ENCODE measurements at regions not wholly inside any gene's neighbourhood (a gene's known extent, or its start where the extent isn't known, plus 50 kb on each side); places are given as distances from the start of the nearest gene placed in this dataset.

DNA sequence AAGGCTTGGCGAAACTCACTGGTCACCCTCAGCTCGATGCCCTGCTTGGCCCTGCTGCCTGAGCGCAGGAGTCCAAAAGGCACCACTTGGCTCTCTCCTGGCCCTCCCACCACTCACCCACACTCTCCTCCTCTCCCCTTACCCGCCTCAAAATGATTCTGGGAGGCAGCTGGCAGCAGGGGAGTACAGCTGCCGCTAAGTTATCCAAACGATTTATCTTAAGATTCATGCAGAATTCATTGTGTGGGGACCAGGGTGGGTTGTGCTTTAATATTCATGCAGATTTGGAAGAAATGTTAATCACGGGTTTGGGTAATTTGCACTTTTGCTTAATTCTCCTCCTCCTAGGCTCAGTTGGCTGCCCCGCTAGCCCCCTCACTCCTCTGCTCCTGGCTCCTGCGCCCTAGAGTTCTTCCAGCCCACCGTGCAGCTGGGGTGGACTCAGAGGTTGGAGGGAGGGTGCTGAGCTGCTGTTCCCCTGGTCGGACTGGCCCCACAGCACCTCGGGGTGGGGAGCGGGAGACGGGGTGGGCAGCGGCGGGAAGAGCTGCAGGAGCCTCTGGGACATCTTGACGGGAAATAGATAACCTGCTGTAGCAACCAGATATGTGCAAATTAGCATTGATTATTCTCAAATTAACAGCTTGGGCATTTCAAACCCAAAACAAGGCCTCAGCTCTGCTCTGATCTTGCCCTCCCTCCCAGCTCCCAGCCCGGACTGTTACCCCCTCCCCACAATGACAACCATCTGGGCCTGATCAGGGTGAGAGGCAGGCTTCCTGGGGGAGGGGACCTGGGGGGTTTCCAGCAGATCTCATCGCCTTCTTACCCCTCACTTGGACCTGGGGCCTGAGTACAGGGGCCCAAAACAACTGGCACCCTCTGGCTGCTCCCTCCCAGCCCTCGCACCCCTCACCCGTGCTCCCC, 122.6 kb upstream of the RPL38 start:
- no peaks in the 10 kb centered on the region for H3K36me3 Mint-ChIP-seq (ENCODE audit: low read depth)
- no peaks in the 10 kb centered on the region for H3K4me1 Mint-ChIP-seq
- H3K27me3 Mint-ChIP-seq: peaks cover 9% of the 10 kb centered on the region
- ChIA-PET CTCF (interaction anchor here (0.5 to 1.0 kb wide), 4 partner anchors 9 to 257 kb away, joined by 3 to 4 read pairs (median 3); no protein-coding TSS in a partner anchor), POLR2A (no interaction called here)
- H3K9me3 Mint-ChIP-seq (ENCODE audit: low read depth): peaks cover 9% of the 10 kb centered on the region
- H3K4me3 Mint-ChIP-seq: no peak overlapping the region
- intact Hi-C loops (cut with DNase I, micrococcal nuclease): no loop called here
- no peak overlapping the region for H3K27ac Mint-ChIP-seq
- no peak for DNase-seq
- ATAC-seq: no peak

DNA sequence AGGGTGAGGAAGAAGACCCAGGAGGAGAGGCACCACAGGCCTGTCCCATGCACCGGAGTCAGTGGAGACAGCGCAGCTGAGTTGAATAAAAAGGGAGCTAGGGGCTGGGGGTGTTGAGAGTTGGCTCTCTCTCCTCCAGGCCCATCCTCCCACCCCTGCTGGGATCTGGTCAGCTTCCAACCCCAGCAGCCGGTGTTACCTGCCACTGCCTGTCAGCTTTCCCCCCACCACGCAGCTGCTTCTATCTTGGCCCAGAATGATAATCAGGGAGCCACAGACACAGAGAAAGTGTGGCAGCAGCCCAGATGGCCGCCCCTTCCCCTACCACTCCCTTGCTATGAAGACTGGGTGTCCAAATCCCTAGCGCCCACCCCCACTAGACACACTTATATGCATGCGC, 120.6 kb upstream of the RPL38 start:
- CTCF ChIA-PET: interaction anchor here (0.6 kb wide), 2 partner anchors 223 to 386 kb away, joined by 3 read pairs; no protein-coding TSS in a partner anchor

DNA sequence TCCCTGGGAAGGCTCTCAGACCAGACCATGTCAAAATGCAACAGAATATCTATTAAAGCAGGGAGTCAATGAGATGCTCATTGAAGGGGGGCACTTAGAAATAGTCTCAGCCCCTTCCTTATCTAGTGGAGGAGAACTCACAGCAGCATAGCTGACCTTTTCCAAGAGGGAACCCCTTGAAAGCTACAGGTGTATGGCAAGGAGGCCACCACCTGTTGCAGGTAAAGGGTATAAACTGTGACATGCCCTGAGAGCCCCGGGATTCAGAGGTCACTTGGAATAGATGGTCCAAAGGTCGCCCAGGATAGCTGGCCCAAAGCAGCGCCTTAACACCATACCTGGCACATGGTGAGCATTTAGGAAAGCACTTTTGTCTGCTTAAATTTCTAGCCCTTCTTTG, 120.2 kb upstream of the RPL38 start:
- H3K9me3 Mint-ChIP-seq (ENCODE audit: low read depth): peaks cover 9% of the 10 kb centered on the region
- peaks cover 9% of the 10 kb centered on the region for H3K27me3 Mint-ChIP-seq
- ATAC-seq (no peak), DNase-seq (no peak)
- H3K27ac Mint-ChIP-seq: no peak overlapping the region
- POLR2A ChIA-PET: no interaction called here
- H3K4me3 Mint-ChIP-seq: no peak overlapping the region
- no peaks in the 10 kb centered on the region for H3K36me3 Mint-ChIP-seq (ENCODE audit: low read depth)
- CTCF ChIA-PET: interaction anchor here (0.6 to 0.8 kb wide), 2 partner anchors 77 to 1399 kb away, joined by 3 read pairs; no protein-coding TSS in a partner anchor
- H3K4me1 Mint-ChIP-seq: no peaks in the 10 kb centered on the region
- intact Hi-C loops (cut with DNase I, micrococcal nuclease): no loop called here

More for the DNA sequence above, 120.6 kb upstream of the RPL38 start:
- Mint-ChIP-seq H3K36me3 (ENCODE audit: low read depth) (no peaks in the 10 kb centered on the region), H3K4me1 (no peaks in the 10 kb centered on the region), H3K9me3 (ENCODE audit: low read depth) (peaks cover 9% of the 10 kb centered on the region), H3K27ac (no peak overlapping the region), H3K27me3 (peaks cover 9% of the 10 kb centered on the region), H3K4me3 (no peak overlapping the region)
- POLR2A ChIA-PET: no interaction called here
- DNase-seq (no peak), ATAC-seq (no peak)
- intact Hi-C loops (cut with DNase I, micrococcal nuclease): no loop called here

DNA sequence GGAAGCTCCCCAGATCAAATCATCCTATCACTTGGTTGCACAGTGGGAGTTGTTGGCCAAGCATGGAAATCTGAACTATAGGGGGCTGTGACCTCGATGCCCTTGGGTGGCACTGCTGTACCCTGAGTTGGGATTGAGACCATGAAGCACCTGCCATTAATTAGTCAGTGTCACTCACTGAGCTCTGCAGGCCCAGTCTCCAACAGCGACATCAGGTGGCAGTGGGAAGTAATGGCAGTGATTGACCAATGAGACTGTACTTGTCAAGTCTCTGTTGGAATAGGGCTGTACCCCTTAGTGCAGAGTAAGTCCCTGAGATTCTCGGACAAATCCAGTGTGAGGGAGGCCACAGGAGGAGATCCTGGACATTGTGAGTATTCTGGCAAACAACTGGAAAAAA, 118.0 kb upstream of the RPL38 start:
- Mint-ChIP-seq H3K4me1 (no peaks in the 10 kb centered on the region), H3K27me3 (peaks cover 13% of the 10 kb centered on the region), H3K9me3 (ENCODE audit: low read depth) (peaks cover 9% of the 10 kb centered on the region), H3K27ac (no peak overlapping the region), H3K36me3 (ENCODE audit: low read depth) (no peaks in the 10 kb centered on the region), H3K4me3 (no peak overlapping the region)
- CTCF ChIA-PET: interaction anchor here (0.7 to 1.5 kb wide), 5 partner anchors 9 to 656 kb away, joined by 3 to 5 read pairs (median 3); no protein-coding TSS in a partner anchor
- POLR2A ChIA-PET: no interaction called here
- intact Hi-C loops (cut with DNase I, micrococcal nuclease): no loop called here
- ATAC-seq (no peak), DNase-seq (peak; percentile 41)

DNA sequence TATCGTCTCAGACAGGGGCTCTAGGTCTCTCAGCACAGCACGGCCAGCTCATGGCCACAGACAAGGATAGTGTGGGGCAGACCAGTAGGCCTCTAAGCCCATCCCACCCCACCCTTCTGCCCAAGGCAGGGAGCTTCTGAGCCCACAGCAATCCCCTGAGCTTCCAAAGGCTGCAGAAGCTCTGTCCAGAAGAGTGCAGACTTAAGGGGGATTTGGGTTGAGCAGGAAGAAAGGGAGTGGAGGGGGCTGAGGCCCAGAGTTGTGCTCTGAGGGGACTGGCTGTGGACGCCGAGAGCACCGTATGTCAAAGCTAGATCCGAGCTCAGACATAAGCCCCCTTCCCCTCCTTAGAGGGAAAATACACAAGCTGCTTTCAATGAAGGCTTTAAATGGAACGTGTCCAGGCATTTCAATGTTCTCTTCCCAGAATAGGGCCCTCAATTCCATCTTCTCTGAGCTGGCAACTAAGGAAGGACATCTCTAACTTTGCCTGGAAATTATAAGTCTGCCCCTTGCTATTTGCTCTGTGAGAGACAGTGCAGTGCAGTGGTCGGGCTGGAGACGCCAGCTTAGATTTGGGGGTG, 116.4 kb upstream of the RPL38 start:
- no peak overlapping the region for H3K27ac Mint-ChIP-seq
- intact Hi-C loops (cut with DNase I, micrococcal nuclease): no loop called here
- H3K4me1 Mint-ChIP-seq: no peaks in the 10 kb centered on the region
- DNase-seq (no peak), ATAC-seq (no peak)
- H3K36me3 Mint-ChIP-seq (ENCODE audit: low read depth): no peaks in the 10 kb centered on the region
- ChIA-PET POLR2A (no interaction called here), CTCF (interaction anchor here (0.8 kb wide), 1 partner anchor 9 kb away, joined by 4 read pairs; no protein-coding TSS in a partner anchor)
- peaks cover 19% of the 10 kb centered on the region for H3K27me3 Mint-ChIP-seq
- no peak overlapping the region for H3K4me3 Mint-ChIP-seq
- H3K9me3 Mint-ChIP-seq (ENCODE audit: low read depth): peaks cover 9% of the 10 kb centered on the region

DNA sequence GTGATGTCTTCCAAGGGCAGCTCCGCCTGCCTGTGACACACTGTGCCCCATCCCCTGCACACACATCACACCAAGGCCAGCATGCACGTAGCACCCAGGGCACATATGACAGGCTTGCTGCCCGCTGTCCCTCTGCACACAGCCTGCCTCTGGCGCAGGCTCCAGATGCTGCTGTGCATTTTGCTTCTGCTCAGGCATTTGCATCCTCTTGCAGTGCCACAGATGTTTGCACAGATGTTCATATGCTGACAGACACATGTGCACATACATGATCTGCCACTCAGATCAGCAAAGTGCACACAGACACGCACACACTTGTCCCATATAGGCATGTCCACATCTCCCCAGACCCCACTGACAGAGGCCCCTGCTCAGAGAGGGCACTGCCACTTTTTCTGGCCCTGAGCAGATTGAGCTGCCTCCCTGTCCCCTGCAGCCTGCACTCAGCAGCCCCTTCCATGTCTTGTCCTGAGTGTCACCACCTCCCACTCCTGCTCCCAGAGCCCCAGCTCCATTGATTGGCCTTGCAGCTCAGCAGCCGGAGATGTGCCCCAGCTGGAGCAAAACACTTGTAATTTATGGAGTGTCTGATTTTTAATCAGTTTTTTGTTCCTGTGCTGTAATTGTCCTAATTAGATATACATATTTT, 115.1 kb upstream of the RPL38 start:
- intact Hi-C loops (cut with DNase I, micrococcal nuclease): no loop called here
- ChIA-PET CTCF (interaction anchor here (0.6 to 1.8 kb wide), 2 partner anchors 19 to 115 kb away, joined by 3 to 5 read pairs; partner anchors contain the start of gene RPL38), POLR2A (no interaction called here)
- Mint-ChIP-seq H3K9me3 (ENCODE audit: low read depth) (peaks cover 9% of the 10 kb centered on the region), H3K27ac (no peak overlapping the region), H3K4me3 (no peak overlapping the region), H3K4me1 (no peaks in the 10 kb centered on the region), H3K36me3 (ENCODE audit: low read depth) (no peaks in the 10 kb centered on the region), H3K27me3 (peaks cover 10% of the 10 kb centered on the region)
- no peak for DNase-seq
- no peak for ATAC-seq

DNA sequence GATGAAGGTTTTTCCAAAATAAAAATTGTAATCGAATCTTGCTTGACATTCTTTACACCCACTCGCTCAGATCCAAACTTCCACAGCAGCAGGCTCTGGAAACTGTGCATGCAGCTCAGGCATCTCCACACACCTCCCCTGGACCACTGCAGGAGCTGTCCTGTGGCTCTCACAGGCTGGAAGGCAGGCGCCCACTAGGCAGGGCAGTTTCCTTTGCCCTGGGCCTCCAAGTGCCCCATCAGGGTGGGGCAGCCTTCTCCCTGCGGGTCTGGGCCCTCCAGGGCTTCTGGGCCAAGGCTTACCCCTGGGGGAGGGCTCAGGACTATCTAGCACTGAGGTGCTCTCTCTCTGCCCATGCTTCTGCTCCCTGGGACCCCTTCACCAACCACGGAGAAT, 114.5 kb upstream of the RPL38 start:
- Mint-ChIP-seq H3K9me3 (ENCODE audit: low read depth) (peaks cover 9% of the 10 kb centered on the region), H3K4me1 (no peaks in the 10 kb centered on the region), H3K4me3 (no peak overlapping the region), H3K27ac (no peak overlapping the region), H3K36me3 (ENCODE audit: low read depth) (no peaks in the 10 kb centered on the region), H3K27me3 (peaks cover 13% of the 10 kb centered on the region)
- ChIA-PET POLR2A (no interaction called here), CTCF (interaction anchor here (0.6 to 1.8 kb wide), 4 partner anchors 12 to 115 kb away, joined by 3 to 5 read pairs (median 4); partner anchors contain the start of gene RPL38)
- ATAC-seq: no peak
- no peak for DNase-seq
- intact Hi-C loops (cut with DNase I, micrococcal nuclease): no loop called here

DNA sequence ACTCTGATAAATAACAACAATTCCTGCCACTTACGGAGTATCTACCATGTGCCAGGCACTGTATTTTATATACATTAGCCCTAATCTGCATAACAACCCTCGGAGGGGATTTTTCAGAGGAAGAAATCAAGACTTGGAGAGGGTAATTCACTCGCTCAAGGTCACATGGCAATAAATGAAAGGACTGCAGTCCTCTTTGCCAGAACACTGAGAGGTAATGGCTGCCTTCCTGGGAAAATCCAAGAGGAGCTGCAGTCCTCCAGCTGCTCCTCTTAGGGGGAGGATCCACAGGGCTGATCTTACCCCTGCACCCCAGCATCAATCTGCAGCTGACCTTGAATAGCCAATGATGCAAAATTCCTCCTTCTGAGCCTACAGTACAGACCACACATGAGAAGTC, 114.1 kb upstream of the RPL38 start:
- no peaks in the 10 kb centered on the region for H3K36me3 Mint-ChIP-seq (ENCODE audit: low read depth)
- no peak for ATAC-seq
- H3K9me3 Mint-ChIP-seq (ENCODE audit: low read depth): peaks cover 9% of the 10 kb centered on the region
- intact Hi-C loops (cut with DNase I, micrococcal nuclease): no loop called here
- DNase-seq: no peak
- POLR2A ChIA-PET: interaction anchor here (0.6 kb wide), 1 partner anchor 424 kb away, joined by 3 read pairs; no protein-coding TSS in a partner anchor
- H3K27ac Mint-ChIP-seq: no peak overlapping the region
- peaks cover 13% of the 10 kb centered on the region for H3K27me3 Mint-ChIP-seq
- CTCF ChIA-PET: interaction anchor here (0.6 to 1.8 kb wide), 12 partner anchors 13 to 756 kb away, joined by 3 to 6 read pairs (median 4); partner anchors contain the start of gene RPL38
- H3K4me3 Mint-ChIP-seq: no peak overlapping the region
- no peaks in the 10 kb centered on the region for H3K4me1 Mint-ChIP-seq

DNA sequence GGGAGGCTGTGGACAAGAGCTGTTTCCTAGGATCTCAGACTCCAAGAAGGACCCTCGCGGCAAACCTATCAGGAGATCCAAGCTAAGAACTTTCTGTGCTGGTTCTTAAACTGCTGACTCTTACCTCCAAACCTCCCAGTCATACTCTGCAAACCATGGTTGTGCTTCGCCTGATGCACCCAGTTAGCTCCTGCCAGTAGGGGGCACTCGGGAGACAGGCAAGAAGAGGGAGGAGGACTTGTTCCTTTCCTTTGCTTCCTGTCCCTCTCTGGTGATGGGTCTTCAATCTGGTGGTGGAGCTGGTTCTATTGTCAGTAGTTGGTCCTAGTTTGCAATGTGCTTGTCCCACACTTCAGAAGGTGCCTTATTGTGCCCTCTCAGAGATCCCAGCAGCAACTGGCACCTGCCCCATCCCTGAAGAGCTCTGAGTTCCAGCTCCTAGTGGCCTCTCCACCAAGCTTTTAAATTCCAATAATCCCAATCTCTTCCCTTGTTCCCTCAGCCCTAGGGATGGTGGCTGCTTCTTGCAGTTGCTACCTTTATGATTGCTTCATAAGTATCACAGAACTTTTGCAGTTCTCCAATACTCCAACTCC, 113.5 kb upstream of the RPL38 start:
- no peak overlapping the region for H3K27ac Mint-ChIP-seq
- H3K4me3 Mint-ChIP-seq: no peak overlapping the region
- DNase-seq (peak; percentile 87), ATAC-seq (peak; percentile 60)
- H3K9me3 Mint-ChIP-seq (ENCODE audit: low read depth): peaks cover 7% of the 10 kb centered on the region
- no peaks in the 10 kb centered on the region for H3K4me1 Mint-ChIP-seq
- intact Hi-C loops (cut with DNase I, micrococcal nuclease): loop anchor here (1.0 to 5.0 kb wide), 5 partner anchors 33 to 113 kb away; partner anchors contain the start of gene RPL38 (in 1 of the 2)
- ChIA-PET POLR2A (interaction anchor here (0.6 kb wide), 1 partner anchor 424 kb away, joined by 3 read pairs; no protein-coding TSS in a partner anchor), CTCF (interaction anchor here (0.6 to 1.8 kb wide), 14 partner anchors 9 to 757 kb away, joined by 3 to 6 read pairs (median 3); no protein-coding TSS in a partner anchor)
- H3K27me3 Mint-ChIP-seq: peaks cover 13% of the 10 kb centered on the region
- H3K36me3 Mint-ChIP-seq (ENCODE audit: low read depth): no peaks in the 10 kb centered on the region

DNA sequence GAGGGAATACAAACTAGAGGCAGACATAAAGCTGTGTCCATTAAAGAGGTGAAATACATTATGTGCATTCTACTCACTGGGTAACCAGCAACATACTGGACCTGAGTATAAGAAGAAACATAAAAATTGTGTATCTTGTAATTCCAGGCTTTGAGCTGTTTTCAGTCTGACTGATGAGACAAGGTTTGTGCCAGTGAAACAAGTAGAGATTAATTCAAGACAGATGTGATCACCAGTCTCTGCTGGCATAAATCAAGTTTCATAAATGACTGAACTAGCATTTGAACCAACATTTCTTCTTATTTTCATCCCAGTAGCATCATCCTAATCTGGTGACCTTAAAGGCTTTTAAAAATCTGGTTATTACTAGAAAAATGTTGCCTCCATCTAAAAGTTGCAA, 108.8 kb upstream of the RPL38 start:
- no peak for DNase-seq
- Mint-ChIP-seq H3K4me1 (no peaks in the 10 kb centered on the region), H3K27me3 (peaks cover 9% of the 10 kb centered on the region), H3K9me3 (ENCODE audit: low read depth) (no peaks in the 10 kb centered on the region), H3K36me3 (ENCODE audit: low read depth) (no peaks in the 10 kb centered on the region), H3K4me3 (no peak overlapping the region), H3K27ac (no peak overlapping the region)
- intact Hi-C loops (cut with DNase I, micrococcal nuclease): loop anchor here in 1 of 2 experiments (5.0 kb wide), 1 partner anchor 78 kb away; no protein-coding TSS in a partner anchor
- ATAC-seq: no peak
- POLR2A ChIA-PET: no interaction called here
- CTCF ChIA-PET: interaction anchor here (1.4 kb wide), 1 partner anchor 9 kb away, joined by 5 read pairs; no protein-coding TSS in a partner anchor

DNA sequence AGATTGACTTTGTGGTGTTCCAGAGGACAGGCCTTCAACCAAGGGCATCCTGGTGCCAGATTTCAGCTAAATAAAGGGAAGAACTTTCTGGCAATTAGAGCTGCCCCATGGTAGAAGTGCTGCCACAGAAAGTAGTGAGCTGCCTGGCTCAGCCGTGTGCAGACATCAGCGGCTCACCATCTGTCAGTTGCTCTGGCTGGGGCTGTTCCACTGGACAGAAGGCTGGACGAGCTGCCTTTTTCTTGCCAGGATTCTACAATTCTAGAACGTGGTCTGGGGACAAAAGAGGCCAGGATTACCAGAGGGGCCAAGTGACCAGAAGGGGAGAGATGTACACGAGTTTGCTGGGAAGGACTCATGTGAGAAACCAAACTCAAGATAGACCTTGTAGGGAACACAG, 107.0 kb upstream of the RPL38 start:
- no peaks in the 10 kb centered on the region for H3K4me1 Mint-ChIP-seq
- ChIA-PET CTCF (interaction anchor here (0.7 kb wide), 1 partner anchor 18 kb away, joined by 3 read pairs; no protein-coding TSS in a partner anchor), POLR2A (no interaction called here)
- no peak for DNase-seq
- no peaks in the 10 kb centered on the region for H3K9me3 Mint-ChIP-seq (ENCODE audit: low read depth)
- no peak for ATAC-seq
- no peaks in the 10 kb centered on the region for H3K36me3 Mint-ChIP-seq (ENCODE audit: low read depth)
- H3K27ac Mint-ChIP-seq: no peak overlapping the region
- H3K27me3 Mint-ChIP-seq: peaks cover 11% of the 10 kb centered on the region
- H3K4me3 Mint-ChIP-seq: no peak overlapping the region
- intact Hi-C loops (cut with DNase I, micrococcal nuclease): no loop called here

All from activated CD4-positive, alpha-beta T cell treated with anti-CD3 and anti-CD28 coated beads for 36 hours (primary cell).